ENCODE measurements at regions not wholly inside any gene's neighbourhood (a gene's known extent, or its start where the extent isn't known, plus 50 kb on each side); places are given as distances from the start of the nearest gene placed in this dataset.
"Not testable (repeated sequence)": the region's sequence is repeated elsewhere in the genome, so short reads cannot be mapped to it uniquely, and the experiment has no call there.

DNA sequence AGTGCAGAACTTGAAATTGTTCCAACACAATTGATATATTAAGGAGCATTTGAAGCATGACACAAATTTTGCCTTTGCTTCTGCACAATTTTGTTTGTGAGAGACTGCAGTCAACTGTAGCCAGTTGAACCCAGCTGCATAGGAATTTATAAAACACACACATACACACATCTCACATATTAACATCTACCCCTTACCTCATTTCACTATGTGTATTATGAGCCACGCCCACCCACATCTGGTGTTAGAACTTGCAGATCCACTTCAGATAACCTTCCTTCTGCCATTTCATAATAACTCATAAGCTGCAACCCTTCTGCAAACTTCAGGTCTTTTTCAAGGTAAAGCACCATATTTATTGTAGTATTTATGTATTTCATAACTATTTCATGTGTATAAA, 188.1 kb upstream of the WDFY3 start:
- DNase-seq (ENCODE audit: low read depth in 3 of 3) = no peak

DNA sequence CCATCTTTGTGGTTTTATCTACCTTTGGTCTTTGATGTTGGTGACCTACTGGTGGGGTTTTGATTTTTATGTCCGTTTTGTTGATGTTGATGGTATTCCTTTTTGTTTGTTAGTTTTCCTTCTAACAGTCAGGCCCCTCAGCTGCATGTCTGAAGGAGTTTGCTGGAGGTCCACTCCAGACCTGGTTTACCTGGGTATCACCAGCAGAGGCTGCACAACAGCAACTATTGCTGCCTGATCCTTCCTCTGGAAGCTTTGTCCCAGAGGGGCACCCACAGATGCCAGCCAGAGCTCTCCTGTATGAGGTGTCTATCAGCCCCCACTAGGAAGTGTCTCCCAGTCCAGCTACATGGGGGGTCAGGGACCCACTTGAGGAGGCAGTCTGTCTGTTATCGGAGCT, 199.3 kb upstream of the WDFY3 start:
- DNase-seq (ENCODE audit: low read depth in 3 of 3) = no peak

- no peak for DNase-seq (ENCODE audit: low read depth in 3 of 3)
These were observed 199.8 kb upstream of the WDFY3 start for GRCh38 chr4:85166318-85166717.

DNA sequence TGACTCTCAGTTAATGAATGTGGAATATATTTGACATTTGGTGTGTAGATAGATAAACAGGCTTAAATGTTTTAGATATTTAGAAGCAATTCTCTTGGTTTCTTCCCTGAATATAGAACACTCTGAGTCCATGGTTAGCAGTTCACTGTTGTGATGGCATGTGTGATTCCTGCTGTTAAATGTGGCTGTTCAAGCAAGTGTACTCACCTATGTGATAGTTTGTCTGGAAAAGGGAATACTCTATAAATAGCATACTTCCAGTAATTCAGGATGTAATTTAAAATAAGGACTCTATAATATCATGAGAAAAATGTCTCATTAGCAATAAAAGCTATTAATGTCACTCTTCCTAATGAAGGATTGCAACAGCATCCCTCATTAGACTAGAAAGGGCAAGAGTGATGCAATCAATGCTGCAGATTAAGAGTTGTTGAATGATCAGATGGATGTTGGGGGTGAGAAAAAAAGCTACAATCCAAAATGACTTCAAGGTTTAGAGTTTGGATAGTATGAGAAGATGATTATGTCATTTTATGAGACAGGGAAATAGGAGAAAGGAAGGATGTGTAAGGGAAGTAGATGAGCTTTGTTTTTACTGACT, 201.8 kb upstream of the WDFY3 start:
- no peak for DNase-seq (ENCODE audit: low read depth in 3 of 3)

GRCh38 chr4:85170241-85170640, 203.8 kb upstream of the WDFY3 start:
- no peak for DNase-seq (ENCODE audit: low read depth in 3 of 3)

DNA sequence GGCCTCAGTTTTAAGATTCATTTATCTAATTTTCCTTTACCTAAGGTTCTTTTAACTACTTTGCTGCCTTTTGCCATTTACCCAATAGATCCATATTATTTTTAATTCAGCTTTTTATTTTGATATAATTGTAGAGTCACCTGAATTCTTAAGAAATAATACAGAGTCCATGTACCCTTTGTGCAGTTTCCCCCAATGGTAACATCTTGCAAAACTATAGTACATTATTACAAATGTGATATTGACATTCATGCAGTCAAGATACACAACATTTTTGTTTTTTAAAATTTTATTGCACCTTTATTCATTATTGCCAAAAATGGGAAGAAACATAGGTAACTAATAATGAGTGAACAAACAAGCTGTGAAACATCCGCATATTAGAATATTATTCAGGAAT, 208.7 kb upstream of the WDFY3 start:
- DNase-seq (ENCODE audit: low read depth in 3 of 3) = no peak

- no peak for DNase-seq (ENCODE audit: low read depth in 3 of 3)
These were observed 210.6 kb upstream of the WDFY3 start for GRCh38 chr4:85177092-85177491.

GRCh38 chr4:85177679-85178078, 211.2 kb upstream of the WDFY3 start:
- no peak for DNase-seq (ENCODE audit: low read depth in 3 of 3)

DNA sequence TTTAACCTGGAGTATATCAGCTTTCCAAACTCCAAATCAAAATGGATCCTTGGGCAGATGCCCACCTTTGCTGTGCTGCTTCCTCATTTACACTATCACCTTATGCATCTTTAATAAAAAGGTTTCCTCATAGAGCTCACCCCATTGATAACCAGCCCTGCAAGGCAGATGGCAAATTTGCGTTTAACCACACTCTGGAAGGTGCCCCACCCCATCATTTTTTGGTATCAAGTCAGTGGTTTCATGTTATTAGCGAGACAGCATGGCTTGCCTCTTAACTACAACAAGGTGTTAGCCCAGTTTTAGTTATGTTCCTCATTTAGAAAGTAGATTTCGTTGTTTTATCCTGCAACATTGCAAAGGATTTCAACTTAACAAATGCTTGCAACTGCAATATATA, 214.0 kb upstream of the WDFY3 start:
- no peak for DNase-seq (ENCODE audit: low read depth in 3 of 3)

DNA sequence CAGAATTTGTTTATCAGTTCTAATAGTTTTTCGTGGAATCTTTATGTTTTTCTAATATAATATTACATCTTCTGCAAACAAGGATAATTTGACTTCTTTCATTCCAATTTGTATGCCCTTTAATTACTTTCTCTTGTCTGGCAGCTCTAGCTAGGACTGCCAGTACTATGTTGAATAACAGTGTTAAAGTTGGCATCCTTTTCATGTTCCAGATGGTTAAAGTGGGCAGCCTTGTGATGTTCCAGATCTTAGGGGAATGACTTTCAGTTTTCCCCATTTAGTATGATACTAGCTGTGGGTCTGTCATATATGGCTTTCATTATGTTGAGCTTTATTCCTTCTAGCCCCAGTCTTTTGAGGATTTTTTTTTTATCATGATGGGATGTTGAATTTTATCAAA, 220.6 kb upstream of the WDFY3 start:
- no peak for DNase-seq (ENCODE audit: low read depth in 3 of 3)

DNA sequence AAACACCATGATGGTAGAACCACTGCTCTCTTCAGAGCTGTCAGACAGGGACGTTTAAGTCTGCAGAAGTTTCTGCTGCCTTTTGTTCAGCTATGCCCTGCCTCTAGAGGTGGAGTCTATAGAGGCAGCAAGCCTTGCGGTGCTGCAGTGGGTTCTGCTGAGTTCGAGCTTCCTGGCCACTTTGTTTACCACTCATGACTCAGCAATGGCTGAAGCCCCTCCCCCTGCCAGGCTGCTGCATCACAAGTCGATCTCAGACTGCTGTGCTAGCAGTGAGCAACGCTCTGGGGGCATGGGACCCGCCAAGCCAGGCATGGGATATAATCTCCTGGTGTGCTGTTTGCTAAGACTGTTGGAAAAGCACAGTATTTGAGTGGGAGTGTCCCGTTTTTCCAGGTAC, 229.5 kb upstream of the WDFY3 start:
- not testable (repeated sequence) for DNase-seq (ENCODE audit: low read depth in 3 of 3)

- DNase-seq (ENCODE audit: low read depth in 3 of 3) = no peak
These were observed 233.6 kb upstream of the WDFY3 start for GRCh38 chr4:85200106-85200505.

DNA sequence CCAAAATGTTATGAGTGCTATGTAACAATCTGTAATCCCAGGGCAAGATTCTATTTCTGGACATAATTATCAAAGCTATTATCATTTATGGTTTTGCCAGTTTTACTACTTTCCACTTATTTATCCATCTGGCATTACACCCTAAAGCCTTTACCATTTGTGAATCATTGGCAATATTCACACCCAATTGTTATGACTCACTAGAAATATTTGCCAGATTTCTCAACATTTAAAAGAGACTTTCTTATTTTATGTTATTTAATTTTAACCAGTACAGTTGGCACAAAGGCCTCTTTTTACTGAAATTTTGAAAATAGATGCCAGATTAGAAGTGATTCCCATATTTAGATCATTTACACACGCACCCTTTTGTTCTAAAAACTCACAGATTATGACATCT, 242.7 kb upstream of the WDFY3 start:
- no peak for DNase-seq (ENCODE audit: low read depth in 3 of 3)

GRCh38 chr4:85210353-85210752, 243.9 kb upstream of the WDFY3 start:
- DNase-seq (ENCODE audit: low read depth in 3 of 3) = no peak

- not testable (repeated sequence) for DNase-seq (ENCODE audit: low read depth in 3 of 3)
These were observed 250.1 kb upstream of the WDFY3 start for GRCh38 chr4:85216571-85216970.

DNA sequence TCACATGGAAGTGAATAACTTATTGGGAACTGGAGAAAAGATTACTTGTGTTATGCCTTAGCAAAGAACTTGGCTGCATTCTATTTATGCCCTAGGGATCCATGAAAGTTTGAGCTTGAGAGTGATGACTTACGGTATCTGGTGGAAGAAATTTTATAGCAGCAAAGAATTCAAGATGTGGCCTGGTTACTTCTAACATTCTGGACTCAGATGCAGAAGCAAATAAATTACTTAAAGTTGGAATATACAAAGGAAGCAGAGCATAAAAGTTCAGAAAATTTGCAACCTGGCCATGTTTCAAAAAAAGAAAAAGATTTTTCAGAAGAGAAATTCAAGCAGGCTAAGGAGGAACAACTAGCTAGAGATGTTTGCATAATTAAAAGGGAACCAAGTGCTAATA, 252.3 kb upstream of the WDFY3 start:
- no peak for DNase-seq (ENCODE audit: low read depth in 3 of 3)

DNA sequence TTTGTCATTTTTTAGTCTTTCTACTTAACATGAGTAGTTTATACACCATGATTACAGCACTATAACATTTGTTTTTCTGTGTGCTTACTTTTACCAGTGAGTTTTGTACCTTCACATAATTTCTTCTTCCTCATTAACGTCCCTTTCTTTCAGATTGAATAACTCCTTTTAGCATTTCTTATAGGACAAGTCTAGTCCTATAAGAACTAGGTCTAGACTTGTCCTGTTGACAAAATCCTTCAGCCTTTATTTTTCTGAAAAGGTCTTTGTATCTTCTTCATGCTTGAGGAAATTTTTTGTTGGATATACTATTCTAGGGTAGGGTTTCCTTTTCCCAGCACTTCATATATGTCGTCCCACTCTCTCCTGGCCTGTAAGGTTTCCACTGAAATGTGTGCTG, 253.3 kb upstream of the ARHGAP24 start:
- no peak for DNase-seq (ENCODE audit: low read depth in 3 of 3)

DNA sequence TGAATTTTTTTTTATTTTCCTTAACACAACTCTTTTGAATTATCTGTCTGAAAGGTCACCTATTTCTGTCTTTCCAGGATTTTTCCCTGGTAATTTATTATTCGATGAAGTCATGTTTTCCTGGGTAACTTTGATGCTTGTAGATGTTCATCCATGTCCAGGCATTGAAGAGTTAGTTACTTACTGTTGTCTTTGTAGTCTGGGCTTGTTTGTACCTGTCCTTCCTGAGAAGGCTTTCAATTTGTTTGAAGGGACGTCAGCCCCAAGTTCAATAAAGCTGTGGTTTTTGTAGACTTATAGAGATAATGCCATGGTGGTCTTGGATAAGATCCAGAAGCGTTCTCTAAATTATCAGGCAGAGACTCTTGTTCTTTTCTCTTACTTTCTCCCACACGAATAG, 252.4 kb upstream of the ARHGAP24 start:
- DNase-seq (ENCODE audit: low read depth in 3 of 3) = no peak

GRCh38 chr4:85228264-85228663, 246.7 kb upstream of the ARHGAP24 start:
- DNase-seq (ENCODE audit: low read depth in 3 of 3) = no peak

DNA sequence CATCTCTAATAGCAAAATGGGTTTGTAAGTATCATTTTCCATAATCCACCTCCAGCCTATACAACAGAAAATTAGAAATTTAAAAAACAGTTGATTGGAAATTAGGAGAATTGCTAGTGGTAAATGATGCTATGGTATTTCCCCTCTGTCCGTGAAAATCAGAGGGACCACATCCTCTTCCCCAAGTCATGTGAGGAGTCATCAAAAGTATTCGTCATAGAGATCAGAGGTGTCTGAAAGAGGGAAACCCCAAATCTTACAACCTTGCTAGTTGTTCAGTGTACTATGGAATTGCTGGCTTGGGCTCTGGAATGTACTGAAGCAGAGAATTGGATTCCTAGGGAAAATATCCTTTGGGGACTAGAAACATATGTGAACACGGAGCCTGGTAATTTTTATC, 241.4 kb upstream of the ARHGAP24 start:
- no peak for DNase-seq (ENCODE audit: low read depth in 3 of 3)

DNA sequence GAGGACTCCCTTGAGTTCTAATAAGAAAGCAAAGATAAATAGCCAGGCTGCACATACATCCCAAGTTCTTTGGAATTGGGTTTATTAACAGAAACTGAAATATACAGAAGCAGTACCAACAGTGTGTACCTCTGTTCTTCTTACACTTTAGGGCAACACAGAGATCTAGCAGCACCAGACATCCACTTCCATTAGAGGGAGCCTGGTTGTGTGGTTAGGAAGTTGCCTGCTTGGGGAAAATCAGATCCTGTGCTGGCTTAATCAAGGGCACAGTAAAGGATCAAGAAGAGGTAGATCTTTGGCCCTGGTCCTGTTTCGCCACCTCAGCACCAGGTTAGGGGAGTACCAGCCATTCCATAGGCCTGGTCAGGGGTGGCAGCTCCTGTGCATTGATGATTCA, 231.1 kb upstream of the ARHGAP24 start:
- no peak for DNase-seq (ENCODE audit: low read depth in 3 of 3)

- no peak for DNase-seq (ENCODE audit: low read depth in 3 of 3)
These were observed 230.3 kb upstream of the ARHGAP24 start for GRCh38 chr4:85244638-85245037.

GRCh38 chr4:85246055-85246454, 228.9 kb upstream of the ARHGAP24 start:
- no peak for DNase-seq (ENCODE audit: low read depth in 3 of 3)

GRCh38 chr4:85250852-85251251, 224.1 kb upstream of the ARHGAP24 start:
- no peak for DNase-seq (ENCODE audit: low read depth in 3 of 3)

All from stimulated activated CD4-positive, alpha-beta T cell treated with anti-CD3 and anti-CD28 coated beads, TNF-alpha, amount 100 ng/mL, for 48 hours (primary cell).